ENCODE measurements at regions not wholly inside any gene's neighbourhood (a gene's known extent, or its start where the extent isn't known, plus 50 kb on each side); places are given as distances from the start of the nearest gene placed in this dataset.

DNA sequence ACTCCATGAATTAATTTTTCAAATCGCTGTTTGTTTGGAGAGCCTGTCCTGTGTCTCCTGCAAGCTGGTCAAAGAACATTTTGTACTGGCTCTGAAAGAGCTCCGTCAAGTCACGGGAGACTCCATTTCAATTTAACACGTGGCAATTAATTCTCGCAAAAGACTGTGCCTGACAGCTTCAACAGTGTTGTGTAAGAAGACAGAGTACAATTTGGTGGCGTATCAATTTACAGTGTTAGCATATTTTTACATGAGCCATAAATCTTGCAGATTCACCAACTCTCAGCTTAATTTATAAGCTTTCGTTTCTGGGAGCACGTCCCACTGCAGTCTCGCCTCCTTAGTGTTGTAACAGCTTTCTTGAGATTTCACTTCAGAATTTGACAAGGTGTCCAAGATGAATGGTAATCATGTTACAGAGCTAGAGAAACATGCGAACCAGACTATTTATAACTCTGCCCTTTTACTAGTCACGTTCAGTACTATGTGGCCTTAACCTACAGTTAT, 70.8 kb downstream of the RWDD4 start:
- no peak; the same call in 1 of the 2 replicates for TF ChIP-seq LEF1 (IDR thresholded peaks at IDR 0.05; ENCODE audit: borderline replicate concordance)
- no peak for TF ChIP-seq BHLHE40 (IDR thresholded peaks at IDR 0.05; ENCODE audit: borderline replicate concordance)
- TF ChIP-seq SP1 (IDR thresholded peaks at IDR 0.05) = no peak
- no peak for TF ChIP-seq FOXA1 (IDR thresholded peaks at IDR 0.05)
- no peak for TF ChIP-seq ELF4 (IDR thresholded peaks at IDR 0.05)
